ENCODE measurements at regions not wholly inside any gene's neighbourhood (a gene's known extent, or its start where the extent isn't known, plus 50 kb on each side); places are given as distances from the start of the nearest gene placed in this dataset.
"Not testable (repeated sequence)": the region's sequence is repeated elsewhere in the genome, so short reads cannot be mapped to it uniquely, and the experiment has no call there.

GRCh38 chr20:51945177-51945576, 142.9 kb upstream of the SALL4 start:
- no peak overlapping the region for H3K4me3 ChIP-seq (ENCODE audit: low read depth, low read length)
- POLR2A ChIA-PET, result no interaction called here
- no peak for TF ChIP-seq CTCF (IDR thresholded peaks at IDR 0.05; ENCODE audit: insufficient read depth, low read length, missing control alignments)
- CTCF ChIA-PET, result no interaction called here
- DNase-seq (ENCODE audit: low read depth, low spot score), result no peak

GRCh38 chr20:51943761-51944160, 141.4 kb upstream of the SALL4 start:
- POLR2A ChIA-PET, result no interaction called here
- no peak for TF ChIP-seq CTCF (IDR thresholded peaks at IDR 0.05; ENCODE audit: insufficient read depth, low read length, missing control alignments)
- CTCF ChIA-PET, result no interaction called here
- H3K4me3 ChIP-seq (ENCODE audit: low read depth, low read length), result no peak overlapping the region
- DNase-seq (ENCODE audit: low read depth, low spot score), result no peak

GRCh38 chr20:51943326-51943725, 141.0 kb upstream of the SALL4 start:
- H3K4me3 ChIP-seq (ENCODE audit: low read depth, low read length); POLR2A ChIA-PET; CTCF ChIA-PET; DNase-seq (ENCODE audit: low read depth, low spot score): not testable (repeated sequence)

GRCh38 chr20:51941503-51941902, 139.2 kb upstream of the SALL4 start:
- ChIA-PET CTCF (no interaction called here), POLR2A (no interaction called here)
- no peak for DNase-seq (ENCODE audit: low read depth, low spot score)
- no peak for TF ChIP-seq CTCF (IDR thresholded peaks at IDR 0.05; ENCODE audit: insufficient read depth, low read length, missing control alignments)
- H3K4me3 ChIP-seq (ENCODE audit: low read depth, low read length), result no peak overlapping the region

GRCh38 chr20:51939259-51939585, 136.9 kb upstream of the SALL4 start:
- POLR2A ChIA-PET, result no interaction called here
- no peak for DNase-seq (ENCODE audit: low read depth, low spot score)

GRCh38 chr20:51938559-51939258, 136.4 kb upstream of the SALL4 start:
- ChIA-PET CTCF (no interaction called here), POLR2A (no interaction called here)
- DNase-seq (ENCODE audit: low read depth, low spot score), result no peak
- no peak for TF ChIP-seq CTCF (IDR thresholded peaks at IDR 0.05; ENCODE audit: insufficient read depth, low read length, missing control alignments)
- H3K4me3 ChIP-seq (ENCODE audit: low read depth, low read length), result no peak overlapping the region

More at GRCh38 chr20:51939259-51939585, 136.9 kb upstream of the SALL4 start:
- CTCF ChIA-PET, result no interaction called here
- TF ChIP-seq CTCF (IDR thresholded peaks at IDR 0.05; ENCODE audit: insufficient read depth, low read length, missing control alignments), result no peak
- H3K4me3 ChIP-seq (ENCODE audit: low read depth, low read length), result no peak overlapping the region

GRCh38 chr20:51937779-51938178, 135.5 kb upstream of the SALL4 start:
- TF ChIP-seq CTCF (IDR thresholded peaks at IDR 0.05; ENCODE audit: insufficient read depth, low read length, missing control alignments), result no peak
- DNase-seq (ENCODE audit: low read depth, low spot score), result no peak
- CTCF ChIA-PET, result interaction anchor here (0.7 kb wide), 1 partner anchor 138 kb away, joined by 3 read pairs; no protein-coding TSS in a partner anchor
- POLR2A ChIA-PET, result no interaction called here
- no peak overlapping the region for H3K4me3 ChIP-seq (ENCODE audit: low read depth, low read length)
